Activated CD4-positive, alpha-beta T cell treated with anti-CD3 and anti-CD28 coated beads for 36 hours (primary cell): ENCODE measurements at regions not wholly inside any gene's neighbourhood (a gene's known extent, or its start where the extent isn't known, plus 50 kb on each side); places are given as distances from the start of the nearest gene placed in this dataset.

Experiments
- ATAC-seq: fragments of 200-7000 bp; cut with Tn5 transposase; one replicate; pipeline ENCODE4 v1.10.0; 2021; ENCODE audit warnings: mild to moderate bottlenecking, moderate library complexity
- CTCF ChIA-PET: fragments of 350-600 bp; sonication (Branson Sonifier 250); formaldehyde crosslinking; loops from one replicate; lab custom pipeline; 2021; ENCODE audit warnings: antibody characterized with exemption; lab: Charles Lee
- POLR2A ChIA-PET: fragments of 350-600 bp; sonication (Branson Sonifier 250); formaldehyde crosslinking; loops from one replicate; lab custom pipeline; 2021; ENCODE audit warnings: antibody characterized with exemption, inconsistent platforms; lab: Charles Lee
- DNase-seq: peaks from one replicate; pipeline ENCODE4 v3.0.0-alpha.2; 2020
- H3K27ac Mint-ChIP-seq: one replicate; pipeline ENCODE4 v1.8.0; 2021; ENCODE audit warnings: mixed read lengths
- H3K27me3 Mint-ChIP-seq: one replicate; pipeline ENCODE4 v1.8.0; 2021; ENCODE audit warnings: mixed read lengths
- H3K36me3 Mint-ChIP-seq: one replicate; pipeline ENCODE4 v1.8.0; 2021; ENCODE audit warnings: low read depth, mixed read lengths
- H3K4me1 Mint-ChIP-seq: one replicate; pipeline ENCODE4 v1.8.0; 2021; ENCODE audit warnings: mixed read lengths
- H3K4me3 Mint-ChIP-seq: one replicate; pipeline ENCODE4 v1.8.0; 2021; ENCODE audit warnings: mild to moderate bottlenecking, moderate library complexity, mixed read lengths
- H3K9me3 Mint-ChIP-seq: one replicate; pipeline ENCODE4 v1.8.0; 2021; ENCODE audit warnings: low read depth, mixed read lengths
- intact Hi-C, 2 experiments: fragments of 100-400 bp; cut with DNase I in 1 of 2; cut with micrococcal nuclease in 1 of 2; formaldehyde crosslinking; loops; one replicate each; pipeline versions ENCODE4 v1.14.2 to v1.15.1; 2022 to 2024; cut with DNase I, micrococcal nuclease

- no peak for ATAC-seq
- Mint-ChIP-seq H3K27me3 (peaks cover 6% of the 10 kb centered on the region), H3K36me3 (no peaks in the 10 kb centered on the region), H3K4me1 (no peaks in the 10 kb centered on the region), H3K9me3 (no peaks in the 10 kb centered on the region), H3K4me3 (no peak overlapping the region), H3K27ac (no peak overlapping the region)
- CTCF ChIA-PET: interaction anchor here (0.6 to 1.2 kb wide), 2 partner anchors 15 to 657 kb away, joined by 3 read pairs; no protein-coding TSS in a partner anchor
- POLR2A ChIA-PET: no interaction called here
- DNase-seq: no peak
- intact Hi-C loops: no loop called here
These were observed 131.0 kb upstream of the FNDC3A start for GRCh38 chr13:48844676-48845075.

GRCh38 chr13:48849515-48849914 lies 126.2 kb upstream of the FNDC3A start:
- DNase-seq (no peak), ATAC-seq (no peak)
- intact Hi-C loops: no loop called here
- POLR2A ChIA-PET: no interaction called here
- Mint-ChIP-seq H3K4me1 (peaks cover 32% of the 10 kb centered on the region), H3K27me3 (peaks cover 9% of the 10 kb centered on the region), H3K27ac (no peak overlapping the region), H3K36me3 (no peaks in the 10 kb centered on the region), H3K4me3 (no peak overlapping the region), H3K9me3 (no peaks in the 10 kb centered on the region)
- CTCF ChIA-PET: no interaction called here

- no peaks in the 10 kb centered on the region for H3K36me3 Mint-ChIP-seq
- DNase-seq: no peak
These were observed 124.0 kb upstream of the FNDC3A start for GRCh38 chr13:48851707-48852106.

GRCh38 chr13:48852911-48853727 lies 122.6 kb upstream of the FNDC3A start:
- H3K36me3 Mint-ChIP-seq: no peaks in the 10 kb centered on the region
- no peak for DNase-seq
- H3K9me3 Mint-ChIP-seq: no peaks in the 10 kb centered on the region
- no peak overlapping the region for H3K27ac Mint-ChIP-seq
- H3K4me3 Mint-ChIP-seq: no peak overlapping the region
- H3K27me3 Mint-ChIP-seq: peaks cover 10% of the 10 kb centered on the region
- intact Hi-C loops: loop anchor here (1.0 to 2.0 kb wide), 4 partner anchors 24 to 124 kb away; no protein-coding TSS in a partner anchor
- ChIA-PET POLR2A (no interaction called here), CTCF (interaction anchor here (1.0 to 1.8 kb wide), 4 partner anchors 10 to 31 kb away, joined by 3 to 7 read pairs (median 4); no protein-coding TSS in a partner anchor)
- H3K4me1 Mint-ChIP-seq: peaks cover 39% of the 10 kb centered on the region
- ATAC-seq: peak; percentile 49

More at GRCh38 chr13:48851707-48852106, 124.0 kb upstream of the FNDC3A start:
- peaks cover 32% of the 10 kb centered on the region for H3K4me1 Mint-ChIP-seq
- CTCF ChIA-PET: interaction anchor here (0.7 kb wide), 2 partner anchors 259 to 529 kb away, joined by 3 to 4 read pairs; no protein-coding TSS in a partner anchor
- H3K27me3 Mint-ChIP-seq: peaks cover 12% of the 10 kb centered on the region
- peak; percentile 28 for ATAC-seq
- H3K9me3 Mint-ChIP-seq: no peaks in the 10 kb centered on the region
- H3K4me3 Mint-ChIP-seq: no peak overlapping the region
- no peak overlapping the region for H3K27ac Mint-ChIP-seq
- POLR2A ChIA-PET: interaction anchor here (0.6 to 0.7 kb wide), 2 partner anchors 246 to 882 kb away, joined by 3 to 7 read pairs; no protein-coding TSS in a partner anchor
- intact Hi-C loops: loop anchor here (2.0 kb wide), 2 partner anchors 23 to 33 kb away; no protein-coding TSS in a partner anchor

GRCh38 chr13:48853728-48854102 lies 122.0 kb upstream of the FNDC3A start:
- Mint-ChIP-seq H3K4me3 (no peak overlapping the region), H3K36me3 (no peaks in the 10 kb centered on the region), H3K9me3 (no peaks in the 10 kb centered on the region), H3K27me3 (peaks cover 9% of the 10 kb centered on the region), H3K4me1 (peaks cover 45% of the 10 kb centered on the region), H3K27ac (no peak overlapping the region)
- POLR2A ChIA-PET: no interaction called here
- ATAC-seq: peak; percentile 82
- peak; percentile 50 for DNase-seq
- CTCF ChIA-PET: interaction anchor here (1.0 to 1.8 kb wide), 4 partner anchors 10 to 31 kb away, joined by 3 to 7 read pairs (median 4); no protein-coding TSS in a partner anchor
- intact Hi-C loops: loop anchor here (1.0 to 2.0 kb wide), 4 partner anchors 25 to 124 kb away; no protein-coding TSS in a partner anchor

GRCh38 chr13:48857576-48857975 lies 118.1 kb upstream of the FNDC3A start:
- H3K27me3 Mint-ChIP-seq: peaks cover 5% of the 10 kb centered on the region
- intact Hi-C loops: no loop called here
- no peak overlapping the region for H3K4me3 Mint-ChIP-seq
- peaks cover 5% of the 10 kb centered on the region for H3K9me3 Mint-ChIP-seq
- no peaks in the 10 kb centered on the region for H3K36me3 Mint-ChIP-seq
- ChIA-PET CTCF (interaction anchor here (0.6 to 1.0 kb wide), 2 partner anchors 29 to 71 kb away, joined by 3 read pairs; no protein-coding TSS in a partner anchor), POLR2A (no interaction called here)
- no peak overlapping the region for H3K27ac Mint-ChIP-seq
- no peak for ATAC-seq
- H3K4me1 Mint-ChIP-seq: peaks cover 34% of the 10 kb centered on the region
- DNase-seq: no peak

GRCh38 chr13:48858122-48858902 lies 117.4 kb upstream of the FNDC3A start:
- Mint-ChIP-seq H3K27ac (no peak overlapping the region), H3K4me3 (no peak overlapping the region), H3K27me3 (peaks cover 5% of the 10 kb centered on the region), H3K9me3 (peaks cover 5% of the 10 kb centered on the region), H3K4me1 (peaks cover 27% of the 10 kb centered on the region), H3K36me3 (no peaks in the 10 kb centered on the region)
- POLR2A ChIA-PET: no interaction called here
- DNase-seq (no peak), ATAC-seq (no peak)
- CTCF ChIA-PET: interaction anchor here (0.6 to 1.0 kb wide), 2 partner anchors 30 to 72 kb away, joined by 3 read pairs; no protein-coding TSS in a partner anchor
- intact Hi-C loops: no loop called here

- ATAC-seq: no peak
- POLR2A ChIA-PET: interaction anchor here (0.5 kb wide), 1 partner anchor 20 kb away, joined by 6 read pairs; no protein-coding TSS in a partner anchor
- no peak for DNase-seq
These were observed 116.2 kb upstream of the FNDC3A start for GRCh38 chr13:48859272-48860105.

GRCh38 chr13:48860364-48860763 lies 115.3 kb upstream of the FNDC3A start:
- Mint-ChIP-seq H3K27ac (no peak overlapping the region), H3K36me3 (no peaks in the 10 kb centered on the region), H3K27me3 (peaks cover 5% of the 10 kb centered on the region), H3K4me1 (peaks cover 20% of the 10 kb centered on the region), H3K9me3 (peaks cover 5% of the 10 kb centered on the region), H3K4me3 (no peak overlapping the region)
- intact Hi-C loops: no loop called here
- no peak for DNase-seq
- ChIA-PET POLR2A (interaction anchor here (0.8 kb wide), 1 partner anchor 15 kb away, joined by 3 read pairs; no protein-coding TSS in a partner anchor), CTCF (no interaction called here)
- no peak for ATAC-seq

More at GRCh38 chr13:48859272-48860105, 116.2 kb upstream of the FNDC3A start:
- CTCF ChIA-PET: interaction anchor here (1.1 kb wide), 1 partner anchor 15 kb away, joined by 3 read pairs; no protein-coding TSS in a partner anchor
- Mint-ChIP-seq H3K27me3 (peaks cover 5% of the 10 kb centered on the region), H3K9me3 (peaks cover 5% of the 10 kb centered on the region), H3K27ac (no peak overlapping the region), H3K4me3 (no peak overlapping the region), H3K36me3 (no peaks in the 10 kb centered on the region), H3K4me1 (peaks cover 20% of the 10 kb centered on the region)
- intact Hi-C loops: no loop called here

GRCh38 chr13:48862572-48862971 lies 113.1 kb upstream of the FNDC3A start:
- ChIA-PET POLR2A (no interaction called here), CTCF (no interaction called here)
- H3K9me3 Mint-ChIP-seq: peaks cover 5% of the 10 kb centered on the region
- ATAC-seq: no peak
- intact Hi-C loops: no loop called here
- H3K4me3 Mint-ChIP-seq: no peak overlapping the region
- H3K4me1 Mint-ChIP-seq: peaks cover 19% of the 10 kb centered on the region
- H3K36me3 Mint-ChIP-seq: no peaks in the 10 kb centered on the region
- H3K27me3 Mint-ChIP-seq: peaks cover 2% of the 10 kb centered on the region
- no peak for DNase-seq
- H3K27ac Mint-ChIP-seq: no peak overlapping the region
